HCT116 (cell line): ENCODE measurements at regions not wholly inside any gene's neighbourhood (a gene's known extent, or its start where the extent isn't known, plus 50 kb on each side); places are given as distances from the start of the nearest gene placed in this dataset.

Experiments used
- CTCF ChIP-seq, 3 experiments: fragments of 200-600 bp in 1 of 3; sonication (generic) in 1 of 3; IDR thresholded peaks in 2 of 3; conservative IDR thresholded peaks in 1 of 3; 2 replicates each; pipeline ENCODE4 v1.5.1; 2012 to 2017; ENCODE audit warnings: low read depth in 2 of 3, low read length in 2 of 3, antibody characterized with exemption in 1 of 3, borderline replicate concordance in 1 of 3, control low read depth in 1 of 3, mild to moderate bottlenecking in 1 of 3, mixed read lengths in 1 of 3, mixed run types in 1 of 3, moderate library complexity in 1 of 3; ENCODE audit not compliant: insufficient read depth in 1 of 3
- EZH2 ChIP-seq: fragments of 200-600 bp; sonication (generic); IDR thresholded peaks from 2 replicates; pipeline ENCODE4 v1.6.1; 2017; ENCODE audit warnings: antibody characterized with exemption, mixed run types
- EZH2phosphoT487 ChIP-seq: fragments of 200-600 bp; IDR thresholded peaks from 2 replicates; pipeline ENCODE4 v1.6.1; 2018; ENCODE audit warnings: antibody characterized with exemption, borderline replicate concordance
- MAX ChIP-seq: IDR thresholded peaks from 2 replicates; pipeline ENCODE4 v1.6.1; 2012
- POLR2A ChIP-seq: IDR thresholded peaks from 2 replicates; pipeline ENCODE4 v1.7.0; 2011; ENCODE audit warnings: borderline replicate concordance; ENCODE audit not compliant: insufficient read depth, insufficient read length; ENCODE audit errors: extremely low read depth
- RAD21 ChIP-seq: IDR thresholded peaks from 2 replicates; pipeline ENCODE4 v1.6.1; 2012; ENCODE audit warnings: low read depth, mild to moderate bottlenecking
- SIN3A ChIP-seq: IDR thresholded peaks from 2 replicates; pipeline ENCODE4 v1.6.1; 2012; ENCODE audit warnings: low read depth
- YY1 ChIP-seq: IDR thresholded peaks from 2 replicates; pipeline ENCODE4 v1.6.1; 2011; ENCODE audit warnings: low read length, low read depth, moderate library complexity, mild to moderate bottlenecking; ENCODE audit not compliant: insufficient replicate concordance; ENCODE audit errors: extremely low read depth

GRCh38 chr10:29827512-29827911 is 192.7 kb upstream of the SVIL start:
- TF ChIP-seq CTCF (IDR thresholded peaks at IDR 0.05 in 2 of 3, conservative IDR thresholded peaks at IDR 0.05 in 1 of 3; ENCODE audit: borderline replicate concordance in 1 of 3, insufficient read depth in 1 of 3, low read depth in 2 of 3, low read length in 2 of 3) = no peak
- no peak for TF ChIP-seq RAD21
- TF ChIP-seq YY1 = no peak
- no peak for TF ChIP-seq EZH2
- TF ChIP-seq MAX = no peak
- no peak for TF ChIP-seq EZH2phosphoT487
- no peak for TF ChIP-seq SIN3A
- no peak for TF ChIP-seq POLR2A
